Effector memory CD4-positive, alpha-beta T cell (primary cell): ENCODE measurements at regions not wholly inside any gene's neighbourhood (a gene's known extent, or its start where the extent isn't known, plus 50 kb on each side); places are given as distances from the start of the nearest gene placed in this dataset.

Source experiments
- DNase-seq, 3 donors: peaks; one replicate each; pipeline ENCODE4 v3.0.0-alpha.2; 2020
- H3K27ac ChIP-seq: 2 replicates; pipeline ENCODE4 v1.7.0; 2013; ENCODE audit warnings: mild to moderate bottlenecking, low read length, moderate library complexity; ENCODE audit not compliant: insufficient read depth, poor library complexity, severe bottlenecking
- H3K27me3 ChIP-seq: replicated peaks from 2 replicates; pipeline ENCODE4 v1.7.0; 2013; ENCODE audit warnings: mild to moderate bottlenecking, low read length; ENCODE audit not compliant: insufficient read depth, control insufficient read depth, poor library complexity, severe bottlenecking
- H3K36me3 ChIP-seq: 2 replicates; pipeline ENCODE4 v1.7.0; 2013; ENCODE audit warnings: mild to moderate bottlenecking, low read length, moderate library complexity; ENCODE audit not compliant: control insufficient read depth, insufficient read depth
- H3K4me1 ChIP-seq: 2 replicates; pipeline ENCODE4 v1.7.0; 2013; ENCODE audit warnings: low read length, mild to moderate bottlenecking; ENCODE audit not compliant: control insufficient read depth, insufficient read depth, poor library complexity, severe bottlenecking
- H3K4me3 ChIP-seq: 2 replicates; pipeline ENCODE4 v1.7.0; 2013; ENCODE audit warnings: low read length, low read depth, mild to moderate bottlenecking; ENCODE audit not compliant: insufficient read depth, poor library complexity, severe bottlenecking
- H3K9me3 ChIP-seq: 2 replicates; pipeline ENCODE4 v1.7.0; 2013; ENCODE audit warnings: mild to moderate bottlenecking, low read length, moderate library complexity; ENCODE audit not compliant: control insufficient read depth

GRCh38 chr6:4346659-4347333 is 211.4 kb upstream of the ECI2 start:
- Histone ChIP-seq H3K9me3 (no peaks in the 10 kb centered on the region), H3K27ac (no peak overlapping the region), H3K36me3 (no peaks in the 10 kb centered on the region), H3K4me3 (no peak overlapping the region), H3K27me3 (no peaks in the 10 kb centered on the region), H3K4me1 (no peaks in the 10 kb centered on the region)
- DNase-seq, result no peak

GRCh38 chr6:4345543-4345942 is 210.2 kb upstream of the ECI2 start:
- no peak overlapping the region for H3K27ac ChIP-seq
- DNase-seq, result no peak
- H3K4me1 ChIP-seq, result no peaks in the 10 kb centered on the region
- no peaks in the 10 kb centered on the region for H3K36me3 ChIP-seq
- no peaks in the 10 kb centered on the region for H3K27me3 ChIP-seq
- H3K9me3 ChIP-seq, result no peaks in the 10 kb centered on the region
- no peak overlapping the region for H3K4me3 ChIP-seq

- Histone ChIP-seq H3K27me3 (no peaks in the 10 kb centered on the region), H3K4me3 (no peak overlapping the region), H3K9me3 (no peaks in the 10 kb centered on the region), H3K4me1 (no peaks in the 10 kb centered on the region), H3K27ac (no peak overlapping the region), H3K36me3 (no peaks in the 10 kb centered on the region)
- DNase-seq, result no peak
These were observed 209.0 kb upstream of the ECI2 start for GRCh38 chr6:4344317-4344899.

GRCh38 chr6:4342407-4343137 is 207.2 kb upstream of the ECI2 start:
- H3K9me3 ChIP-seq, result no peaks in the 10 kb centered on the region
- H3K4me1 ChIP-seq, result no peaks in the 10 kb centered on the region
- H3K4me3 ChIP-seq, result no peak overlapping the region
- no peaks in the 10 kb centered on the region for H3K36me3 ChIP-seq
- no peak for DNase-seq
- H3K27ac ChIP-seq, result no peak overlapping the region
- H3K27me3 ChIP-seq, result no peaks in the 10 kb centered on the region

DNA sequence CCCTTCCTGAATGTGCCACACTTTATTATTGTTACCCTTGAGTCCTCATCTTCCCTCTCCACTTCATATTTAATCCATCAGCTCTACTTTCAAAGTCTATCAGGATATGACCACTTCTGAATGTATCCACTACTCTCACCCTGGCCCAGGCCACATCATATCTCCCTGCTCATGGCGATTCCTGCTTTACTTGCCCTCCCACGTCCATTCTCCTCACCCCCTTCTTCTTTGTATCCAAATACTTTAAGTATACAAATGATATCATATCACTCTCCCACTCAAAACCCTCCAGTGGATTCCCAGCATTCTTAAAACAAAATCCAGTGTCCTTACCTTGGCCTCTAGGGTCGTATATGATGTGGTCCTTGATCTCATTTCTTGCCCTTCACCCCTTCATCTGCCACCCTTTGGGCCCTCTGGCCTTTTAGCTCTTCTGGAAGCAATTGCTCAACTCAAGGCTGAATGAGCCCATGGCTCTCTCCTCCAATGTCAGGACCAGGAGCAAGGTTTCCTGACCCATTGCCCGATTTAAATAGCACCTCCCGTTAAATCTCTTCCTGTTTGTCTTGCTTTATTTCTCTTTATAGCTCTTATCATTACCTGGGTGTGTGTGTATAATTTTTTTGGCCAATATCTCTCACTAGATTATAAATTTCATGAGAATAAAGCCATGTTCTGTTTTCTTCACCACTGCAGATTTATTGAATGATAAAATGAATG is 205.9 kb upstream of the ECI2 start:
- Histone ChIP-seq H3K36me3 (no peaks in the 10 kb centered on the region), H3K4me1 (no peaks in the 10 kb centered on the region), H3K27ac (no peak overlapping the region), H3K4me3 (no peak overlapping the region), H3K9me3 (no peaks in the 10 kb centered on the region), H3K27me3 (no peaks in the 10 kb centered on the region)
- DNase-seq, result no peak

GRCh38 chr6:4340544-4340943 is 205.2 kb upstream of the ECI2 start:
- Histone ChIP-seq H3K4me3 (no peak overlapping the region), H3K27me3 (no peaks in the 10 kb centered on the region), H3K36me3 (no peaks in the 10 kb centered on the region), H3K27ac (no peak overlapping the region), H3K9me3 (no peaks in the 10 kb centered on the region), H3K4me1 (no peaks in the 10 kb centered on the region)
- no peak for DNase-seq

DNA sequence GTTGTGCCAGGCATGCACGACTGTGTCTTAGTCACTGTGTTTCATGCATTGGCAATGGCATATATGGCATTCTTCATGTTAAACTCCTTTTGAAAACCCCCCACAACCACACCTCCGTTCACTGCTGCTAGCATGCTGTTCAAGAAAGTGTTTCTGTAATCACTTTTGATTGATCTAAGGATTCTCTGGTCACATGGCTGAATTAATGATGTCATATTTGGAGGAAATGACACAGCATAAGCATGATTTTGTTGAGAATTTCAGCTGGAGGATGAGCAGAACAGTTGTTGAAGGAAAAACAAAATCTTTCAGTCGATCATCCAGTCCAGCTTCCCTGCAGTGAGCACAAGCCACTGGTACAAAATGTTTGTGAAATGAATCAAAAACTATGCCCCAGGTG is 203.5 kb upstream of the ECI2 start:
- Histone ChIP-seq H3K4me1 (no peaks in the 10 kb centered on the region), H3K9me3 (no peaks in the 10 kb centered on the region), H3K27ac (no peak overlapping the region)

DNA sequence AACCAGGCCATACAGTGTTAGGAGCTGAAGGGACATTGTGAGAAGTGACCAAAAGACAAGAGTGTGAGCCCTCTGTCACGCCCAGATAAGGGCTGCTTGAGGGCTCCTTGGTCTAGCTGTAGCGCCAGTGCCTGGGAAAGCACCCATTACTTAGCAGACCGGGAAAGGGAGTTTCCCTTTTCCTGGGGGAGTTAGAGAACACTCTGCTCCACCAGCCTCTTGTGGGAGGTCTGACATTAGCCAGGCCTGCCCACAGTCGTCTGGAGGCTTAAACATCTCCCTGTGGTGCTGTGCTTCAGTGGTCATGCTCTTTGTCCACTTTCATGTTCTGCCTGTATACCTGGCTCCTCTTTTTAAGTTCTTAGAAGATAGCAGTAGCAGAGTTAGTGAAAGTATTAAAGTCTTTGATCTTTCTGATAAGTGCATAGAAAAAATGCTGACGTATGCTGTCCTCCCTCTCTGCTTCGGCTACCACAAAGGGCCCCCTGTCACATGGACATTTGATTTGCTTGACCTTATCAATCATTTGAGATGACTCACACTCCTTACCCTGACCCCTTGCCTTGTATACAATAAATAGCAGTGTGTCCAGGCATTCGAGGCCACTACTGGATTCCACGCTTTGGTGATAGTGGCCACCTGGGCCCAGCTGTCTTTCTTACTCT is 201.5 kb upstream of the ECI2 start:
- H3K36me3 ChIP-seq, result no peaks in the 10 kb centered on the region
- H3K4me3 ChIP-seq, result no peak overlapping the region
- no peak for DNase-seq
- no peaks in the 10 kb centered on the region for H3K4me1 ChIP-seq
- H3K27ac ChIP-seq, result no peak overlapping the region
- H3K27me3 ChIP-seq, result no peaks in the 10 kb centered on the region
- H3K9me3 ChIP-seq, result no peaks in the 10 kb centered on the region

More for the DNA sequence above, 203.5 kb upstream of the ECI2 start:
- Histone ChIP-seq H3K36me3 (no peaks in the 10 kb centered on the region), H3K4me3 (no peak overlapping the region), H3K27me3 (no peaks in the 10 kb centered on the region)
- no peak for DNase-seq

- no peak for DNase-seq
- Histone ChIP-seq H3K27ac (no peak overlapping the region), H3K27me3 (no peaks in the 10 kb centered on the region), H3K36me3 (no peaks in the 10 kb centered on the region), H3K4me3 (no peak overlapping the region), H3K9me3 (no peaks in the 10 kb centered on the region), H3K4me1 (no peaks in the 10 kb centered on the region)
These were observed 200.7 kb upstream of the ECI2 start for GRCh38 chr6:4336084-4336483.
